IPS-NIHi7 (cell line): ENCODE measurements at regions not wholly inside any gene's neighbourhood (a gene's known extent, or its start where the extent isn't known, plus 50 kb on each side); places are given as distances from the start of the nearest gene placed in this dataset.
"Not testable (repeated sequence)": the region's sequence is repeated elsewhere in the genome, so short reads cannot be mapped to it uniquely, and the experiment has no call there.

Experiments used
- DNase-seq: peaks from one replicate; pipeline ENCODE4 v3.0.0; 2012; ENCODE audit warnings: mixed read lengths; ENCODE audit errors: extremely low spot score

DNA sequence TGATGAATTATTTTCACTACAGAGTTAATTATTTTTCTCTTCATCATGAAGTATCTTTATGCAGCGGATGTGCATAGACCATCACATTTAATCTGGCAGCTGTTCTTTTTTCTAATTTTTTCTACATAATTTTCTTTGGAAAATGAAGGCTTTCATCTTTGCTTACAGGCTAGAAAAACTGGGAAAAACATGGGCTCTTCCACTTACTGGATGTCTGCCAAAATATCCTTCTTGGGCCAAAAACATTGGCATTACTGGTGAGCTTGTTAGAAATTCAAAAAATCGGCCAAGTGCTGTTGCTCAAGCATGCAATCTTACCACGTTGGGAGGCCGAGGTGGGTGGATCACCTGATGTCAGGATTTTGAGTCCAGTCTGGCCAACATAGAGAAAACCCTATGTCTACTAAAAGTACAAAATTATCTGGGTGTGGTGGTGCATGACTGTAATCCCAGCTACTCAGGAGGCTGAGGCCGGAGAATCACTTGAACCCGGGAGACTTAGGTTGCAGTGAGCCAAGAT lies 176.8 kb downstream of the ZNF737 start:
- DNase-seq = no peak

DNA sequence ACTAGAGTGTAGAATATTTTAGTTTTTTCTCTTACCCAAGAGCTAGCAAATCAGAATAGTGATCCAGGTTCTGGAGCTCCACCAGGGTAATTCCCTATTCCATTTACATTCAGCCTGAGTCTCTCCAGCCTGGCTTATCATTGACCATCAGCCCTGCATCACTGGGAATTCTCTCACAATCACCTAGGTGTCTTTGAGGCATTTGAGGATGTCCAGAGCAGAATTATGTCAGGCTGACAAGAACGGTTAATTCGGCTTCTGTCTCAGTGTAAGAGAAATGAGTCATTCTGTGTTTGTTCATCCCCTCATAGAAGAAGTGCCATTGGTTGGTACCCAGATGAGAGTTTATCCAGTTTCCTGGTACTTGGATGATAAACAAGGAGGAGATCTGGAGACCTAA lies 180.5 kb downstream of the ZNF737 start:
- no peak for DNase-seq

GRCh38 chr19:20371911-20372310 lies 193.7 kb downstream of the ZNF737 start:
- DNase-seq = no peak

GRCh38 chr19:20371304-20371703 lies 194.3 kb downstream of the ZNF737 start:
- not testable (repeated sequence) for DNase-seq

DNA sequence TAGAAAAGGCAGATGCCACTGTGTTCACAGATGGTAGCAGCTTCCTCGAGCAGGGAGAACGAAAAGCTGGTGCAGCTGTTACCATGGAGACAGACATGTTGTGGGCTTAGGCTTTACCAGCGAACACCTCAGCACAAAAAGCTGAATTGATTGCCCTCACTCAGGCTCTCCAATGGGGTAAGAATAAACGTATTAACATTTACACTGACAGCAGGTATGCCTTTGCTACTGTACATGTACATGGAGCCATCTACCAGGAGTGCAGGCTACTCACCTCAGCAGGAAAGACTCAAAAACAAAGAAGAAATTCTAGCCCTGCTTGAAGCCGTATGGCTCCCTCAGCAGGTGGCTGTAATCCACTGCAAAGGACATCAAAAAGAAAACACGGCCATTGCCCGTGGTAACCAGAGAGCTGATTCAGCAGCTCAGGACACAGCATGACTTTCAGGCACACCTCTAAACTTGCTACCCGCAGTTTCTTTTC lies 197.7 kb downstream of the ZNF737 start:
- DNase-seq = no peak

DNA sequence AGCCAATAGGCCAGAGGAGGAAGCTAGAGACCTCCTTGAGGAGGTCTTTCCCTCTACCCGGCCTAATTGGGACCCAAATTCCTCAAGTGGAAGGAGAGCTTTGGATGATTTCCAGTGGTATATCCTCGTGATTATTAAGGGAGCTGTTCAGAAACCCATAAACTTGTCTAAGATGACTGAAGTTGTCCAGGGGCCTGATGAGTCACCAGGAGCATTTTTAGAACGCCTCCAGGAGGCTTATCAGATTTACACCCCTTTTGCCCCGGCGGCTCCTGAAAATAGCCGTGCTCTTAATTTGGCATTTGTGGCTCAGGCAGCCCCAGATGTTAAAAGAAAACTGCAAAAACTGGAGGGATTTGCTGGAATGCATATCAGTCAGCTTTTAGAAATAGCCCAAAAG lies 198.1 kb downstream of the ZNF486 start:
- DNase-seq = no peak

DNA sequence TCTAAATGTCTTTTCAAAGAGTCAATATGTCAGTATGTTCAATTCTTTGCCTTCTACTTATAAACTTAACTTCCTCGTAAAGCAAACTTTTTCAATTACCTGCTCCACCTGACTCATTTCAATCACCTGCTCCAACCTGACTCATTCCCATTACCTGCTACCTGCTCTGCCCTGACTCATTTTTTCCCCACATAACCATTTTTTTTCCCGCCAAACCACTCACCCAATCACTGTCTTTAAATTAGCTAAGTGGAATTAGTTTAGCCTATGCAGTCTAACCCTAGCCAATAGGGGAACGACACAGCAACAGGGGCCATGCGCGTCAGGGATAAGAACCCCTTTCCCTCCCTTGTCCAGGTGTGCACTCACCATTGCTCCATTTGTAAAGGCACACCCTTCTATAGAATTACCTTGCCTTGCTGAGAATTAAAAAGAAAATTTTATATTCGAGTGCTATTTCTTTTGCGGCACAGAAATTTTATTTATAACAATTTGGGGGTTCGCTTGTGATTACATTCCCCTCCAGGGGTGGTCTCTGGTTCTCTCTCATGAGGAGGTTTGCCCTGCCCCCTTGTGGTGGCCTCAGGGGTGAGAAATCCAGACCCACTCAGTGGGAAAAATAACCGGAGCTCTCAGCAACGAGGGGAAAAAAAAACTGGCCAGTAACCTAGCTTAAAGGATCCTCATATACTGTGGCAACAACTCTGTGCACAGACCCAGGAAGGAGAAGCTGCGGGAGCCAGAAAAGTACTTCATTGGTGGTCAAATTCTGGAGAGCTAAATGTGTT lies 193.1 kb downstream of the ZNF486 start:
- peak; percentile 24 for DNase-seq

- DNase-seq = not testable (repeated sequence)
These were observed 191.9 kb downstream of the ZNF486 start for GRCh38 chr19:20358841-20359465.

DNA sequence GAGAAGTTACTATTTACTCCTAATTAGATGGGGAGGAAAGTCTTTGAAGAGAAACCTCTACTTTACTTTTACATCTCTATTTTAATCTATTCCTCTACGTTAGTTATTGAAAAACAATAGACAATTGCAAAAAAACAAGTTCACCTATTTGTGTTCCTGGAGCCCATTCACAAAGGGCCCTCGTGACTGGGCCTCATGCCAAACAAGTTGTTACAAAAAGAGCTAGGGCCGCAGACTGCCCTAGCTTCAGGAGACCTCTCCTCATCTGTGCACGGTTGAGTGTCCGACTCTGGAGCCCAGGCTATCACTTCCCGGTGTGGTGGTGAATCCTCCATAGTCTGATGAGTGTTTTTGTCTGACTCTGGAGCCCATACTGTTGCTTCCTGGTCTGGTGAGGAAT lies 190.9 kb downstream of the ZNF486 start:
- DNase-seq = no peak

DNA sequence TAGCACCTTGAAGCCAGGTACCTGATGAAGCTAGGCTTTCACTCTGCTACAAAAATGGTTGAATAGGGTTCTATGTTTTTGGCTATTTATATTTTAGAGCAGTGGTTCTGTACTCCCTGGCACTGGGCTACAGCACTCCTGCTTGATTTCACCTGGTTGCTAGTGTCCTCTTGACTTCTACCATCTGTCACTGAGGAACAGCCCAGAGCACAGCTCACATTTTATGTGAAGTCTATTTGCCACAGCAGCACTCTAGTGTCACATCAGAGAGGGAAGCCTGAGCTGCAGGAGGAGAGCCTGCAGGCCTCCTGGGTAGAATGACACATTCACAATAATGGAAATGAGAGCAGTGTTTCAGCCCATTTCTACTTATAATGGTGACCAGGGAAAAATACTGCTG lies 184.2 kb downstream of the ZNF486 start:
- DNase-seq = no peak

- no peak for DNase-seq
These were observed 182.2 kb downstream of the ZNF486 start for GRCh38 chr19:20349206-20349605.

DNA sequence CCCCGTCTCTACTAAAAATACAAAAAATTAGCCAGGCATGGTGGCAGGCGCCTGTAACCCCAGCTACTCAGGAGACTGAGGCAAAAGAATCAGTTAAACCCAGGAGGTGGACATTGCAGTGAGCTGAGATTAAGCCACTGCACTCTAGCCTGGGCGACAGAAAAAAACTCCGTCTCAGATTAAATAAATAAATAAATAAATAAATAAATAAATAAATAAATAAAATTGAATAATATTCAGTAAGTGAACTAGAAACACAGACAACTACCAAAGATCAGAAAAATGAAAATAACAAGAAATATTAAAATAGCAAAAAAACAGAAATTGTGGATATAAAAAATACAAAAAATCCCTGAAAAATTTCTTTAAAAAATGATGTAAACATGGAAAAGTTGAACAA lies 172.4 kb downstream of the ZNF486 start:
- no peak for DNase-seq

GRCh38 chr19:20334760-20335159 lies 167.7 kb downstream of the ZNF486 start:
- DNase-seq = no peak

DNA sequence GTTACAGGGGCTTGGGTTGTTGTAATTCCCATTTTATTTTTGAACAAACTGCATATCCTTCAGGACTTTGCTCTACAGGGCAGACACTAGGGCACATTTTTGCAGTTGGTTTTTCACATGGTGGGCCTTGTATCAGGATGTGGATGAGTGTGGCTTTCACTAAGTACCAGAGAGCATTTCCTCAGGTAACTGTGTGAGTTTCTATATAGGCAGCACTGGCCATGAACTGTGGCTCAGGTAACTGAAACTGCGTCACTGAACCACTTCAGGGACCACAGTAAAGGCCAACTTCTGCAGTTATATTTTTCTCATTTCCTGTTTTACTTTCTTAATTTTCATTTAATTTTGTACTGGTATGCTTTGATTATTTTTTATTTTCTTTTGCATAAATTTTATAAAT lies 166.5 kb downstream of the ZNF486 start:
- no peak for DNase-seq

DNA sequence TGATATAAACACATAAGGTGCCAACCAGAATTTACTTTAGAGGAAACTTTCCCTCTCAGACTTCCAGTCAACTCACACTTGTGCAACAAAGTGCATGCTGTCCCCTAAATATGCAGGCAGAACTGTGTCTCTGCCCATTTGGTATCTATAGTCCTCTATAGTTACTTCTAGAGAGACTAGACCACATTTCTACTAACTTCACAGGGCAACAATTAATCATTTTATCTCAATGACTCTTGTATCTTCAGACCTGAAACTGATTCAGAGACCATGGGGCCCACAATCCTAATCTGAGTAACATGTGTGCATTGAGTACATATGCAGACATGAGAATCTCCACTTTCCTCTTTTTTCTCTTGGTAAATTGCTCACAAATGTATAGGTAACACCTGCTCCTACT lies 158.1 kb downstream of the ZNF486 start:
- no peak for DNase-seq

DNA sequence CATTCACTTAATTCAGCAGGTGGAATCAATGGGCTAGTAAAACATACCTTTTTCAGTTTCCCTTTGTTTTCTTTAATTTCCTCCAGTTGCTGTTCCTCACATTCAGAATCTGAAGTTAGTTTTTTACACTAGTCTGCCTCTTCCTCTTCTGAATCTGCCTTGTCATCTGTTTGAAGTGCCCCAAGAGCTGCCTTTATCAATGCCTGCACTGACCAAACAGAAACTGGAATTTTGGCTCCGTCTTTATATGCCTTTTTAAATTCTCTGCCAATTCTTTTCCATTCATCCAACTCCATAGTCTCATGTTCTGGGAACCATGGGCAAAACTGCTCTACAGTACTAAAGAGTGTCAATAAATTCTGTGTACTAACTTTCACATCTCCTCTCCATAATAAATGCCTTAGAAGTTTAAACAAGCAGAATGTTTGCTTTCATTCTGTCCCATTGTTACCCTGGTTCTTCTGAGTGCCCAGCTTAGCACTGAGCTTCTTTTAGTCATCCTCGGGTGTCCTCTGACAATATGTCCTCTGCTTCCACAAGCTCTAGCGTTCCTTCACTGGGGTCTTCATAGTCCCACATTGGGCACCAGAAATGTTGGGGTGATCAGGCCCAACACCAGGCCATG lies 154.2 kb downstream of the ZNF486 start:
- DNase-seq = no peak

GRCh38 chr19:20320191-20320590 lies 153.2 kb downstream of the ZNF486 start:
- no peak for DNase-seq

DNA sequence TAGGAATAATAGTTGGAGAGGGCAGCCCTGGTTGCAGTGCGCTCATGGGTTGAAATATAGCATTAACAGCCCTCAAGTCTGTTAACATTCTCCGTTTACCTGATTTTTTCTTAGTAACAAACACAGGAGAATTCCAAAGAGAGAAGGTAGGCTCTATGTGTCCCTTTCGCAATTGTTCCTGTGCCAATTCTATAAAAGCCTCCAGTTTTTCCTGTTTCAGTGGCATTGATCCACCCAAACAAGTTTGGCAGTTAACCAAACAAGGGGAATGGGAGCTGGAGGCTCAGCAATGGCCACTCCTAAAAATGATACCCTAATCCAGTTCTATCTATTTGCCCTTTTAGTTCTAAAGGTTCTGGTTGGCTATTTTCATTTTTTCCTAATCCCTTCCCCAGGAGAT lies 151.6 kb downstream of the ZNF486 start:
- DNase-seq = no peak

GRCh38 chr19:20315543-20315942 lies 148.5 kb downstream of the ZNF486 start:
- DNase-seq = no peak

- no peak for DNase-seq
These were observed 146.9 kb downstream of the ZNF486 start for GRCh38 chr19:20313894-20314293.

DNA sequence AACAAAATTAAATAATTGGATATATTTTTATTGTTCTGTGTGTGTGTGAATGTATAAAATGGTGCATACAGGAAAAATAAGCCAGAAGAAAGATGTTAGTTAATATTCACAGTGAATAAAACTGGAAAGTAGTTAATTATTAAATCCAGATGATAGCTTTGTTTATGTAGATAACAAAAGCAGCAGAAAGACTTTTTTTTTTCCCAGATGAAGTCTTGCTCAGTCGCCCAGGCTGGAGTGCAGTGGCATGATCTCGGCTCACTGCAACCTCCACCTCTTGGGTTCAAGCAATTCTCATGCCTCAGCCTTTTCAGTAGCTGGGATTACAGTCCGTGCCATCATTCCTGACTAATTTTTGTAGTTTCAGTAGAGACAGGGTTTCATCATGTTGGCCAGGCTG lies 140.1 kb downstream of the ZNF486 start:
- DNase-seq = no peak

DNA sequence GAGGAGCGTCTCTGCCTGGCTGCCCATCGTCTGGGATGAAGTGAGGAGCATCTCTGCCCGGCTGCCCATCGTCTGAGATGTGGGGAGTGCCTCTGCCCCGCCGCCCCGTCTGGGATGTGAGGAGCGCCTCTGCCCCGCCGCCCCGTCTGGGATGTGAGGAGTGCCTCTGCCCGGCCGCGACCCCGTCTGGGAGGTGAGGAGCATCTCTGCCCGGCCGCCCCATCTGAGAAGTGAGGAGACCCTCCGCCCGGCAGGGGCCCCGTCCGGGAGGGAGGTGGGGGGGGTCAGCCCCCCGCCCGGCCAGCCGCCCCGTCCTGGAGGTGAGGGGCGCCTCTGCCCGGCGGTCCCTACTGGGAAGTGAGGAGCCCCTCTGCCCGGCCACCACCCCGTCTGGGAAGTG lies 129.3 kb downstream of the ZNF486 start:
- DNase-seq = not testable (repeated sequence)

GRCh38 chr19:20294181-20294580 lies 127.2 kb downstream of the ZNF486 start:
- no peak for DNase-seq
